Breast epithelium (tissue), 3 donors: ENCODE measurements at regions not wholly inside any gene's neighbourhood (a gene's known extent, or its start where the extent isn't known, plus 50 kb on each side); places are given as distances from the start of the nearest gene placed in this dataset.

Experiments used
- POLR2A ChIP-seq: fragments of 450-650 bp; IDR thresholded peaks from one replicate; pipeline ENCODE4 v1.6.1; 2016; ENCODE audit warnings: antibody characterized with exemption, mild to moderate bottlenecking, moderate library complexity
- POLR2AphosphoS5 ChIP-seq, 3 donors: sonication (generic); formaldehyde crosslinking; IDR thresholded peaks; one replicate each; pipeline ENCODE4 v1.6.1; 2017; ENCODE audit warnings: antibody characterized with exemption in 3 of 3
- TF ChIP-seq, protein P1 (sequence below), 3 donors: fragments of 450-650 bp; IDR thresholded peaks; one replicate each; pipeline ENCODE4 v1.5.1; 2016 to 2017; ENCODE audit warnings: antibody characterized with exemption in 3 of 3, mild to moderate bottlenecking in 3 of 3, moderate library complexity in 3 of 3

DNA sequence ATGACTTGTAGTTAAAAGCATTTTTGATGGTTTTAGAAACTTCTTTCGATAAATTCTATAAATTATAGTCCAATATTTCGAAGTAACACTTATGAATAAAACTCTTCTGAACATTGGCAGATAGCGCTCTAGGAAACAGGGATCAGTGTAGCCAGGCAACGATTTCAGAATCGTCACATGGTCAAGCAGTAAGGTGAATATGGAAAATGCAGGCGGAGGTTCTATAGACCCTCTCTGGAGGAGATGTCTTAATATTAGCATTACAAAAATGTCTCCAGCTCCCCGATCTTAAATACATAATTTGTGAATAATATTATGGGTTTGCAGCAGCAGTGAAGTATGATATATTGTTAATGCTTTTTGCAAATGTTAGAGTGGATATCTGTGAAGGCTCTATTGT, 310.3 kb downstream of the SS18 start:
- TF ChIP-seq, protein P1, sequence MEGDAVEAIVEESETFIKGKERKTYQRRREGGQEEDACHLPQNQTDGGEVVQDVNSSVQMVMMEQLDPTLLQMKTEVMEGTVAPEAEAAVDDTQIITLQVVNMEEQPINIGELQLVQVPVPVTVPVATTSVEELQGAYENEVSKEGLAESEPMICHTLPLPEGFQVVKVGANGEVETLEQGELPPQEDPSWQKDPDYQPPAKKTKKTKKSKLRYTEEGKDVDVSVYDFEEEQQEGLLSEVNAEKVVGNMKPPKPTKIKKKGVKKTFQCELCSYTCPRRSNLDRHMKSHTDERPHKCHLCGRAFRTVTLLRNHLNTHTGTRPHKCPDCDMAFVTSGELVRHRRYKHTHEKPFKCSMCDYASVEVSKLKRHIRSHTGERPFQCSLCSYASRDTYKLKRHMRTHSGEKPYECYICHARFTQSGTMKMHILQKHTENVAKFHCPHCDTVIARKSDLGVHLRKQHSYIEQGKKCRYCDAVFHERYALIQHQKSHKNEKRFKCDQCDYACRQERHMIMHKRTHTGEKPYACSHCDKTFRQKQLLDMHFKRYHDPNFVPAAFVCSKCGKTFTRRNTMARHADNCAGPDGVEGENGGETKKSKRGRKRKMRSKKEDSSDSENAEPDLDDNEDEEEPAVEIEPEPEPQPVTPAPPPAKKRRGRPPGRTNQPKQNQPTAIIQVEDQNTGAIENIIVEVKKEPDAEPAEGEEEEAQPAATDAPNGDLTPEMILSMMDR (IDR thresholded peaks at IDR 0.05), result no peak
- TF ChIP-seq POLR2A (no peak), POLR2AphosphoS5 (IDR thresholded peaks at IDR 0.05) (no peak)
